MCF 10A (cell line): ENCODE measurements at regions not wholly inside any gene's neighbourhood (a gene's known extent, or its start where the extent isn't known, plus 50 kb on each side); places are given as distances from the start of the nearest gene placed in this dataset.

Experiments
- BruUV-seq: library from RNA; stranded (reverse); fragments of 400-500 nt; replicated peaks from 2 replicates; lab custom pipeline; 2021; lab: Mats Ljungman, UMichigan
- CTCF ChIA-PET: fragments of 300-600 bp; sonication (Branson Sonifier 250); formaldehyde crosslinking; extraction: SDS; loops from one replicate; lab custom pipeline; 2021; ENCODE audit warnings: antibody characterized with exemption, inconsistent platforms; lab: Yijun Ruan, JAX
- POLR2A ChIA-PET: fragments of 300-600, 350-650 bp; sonication (Branson Sonifier 250); formaldehyde crosslinking; extraction: SDS; loops from one replicate; lab custom pipeline; 2020; ENCODE audit warnings: antibody characterized with exemption, inconsistent platforms; lab: Yijun Ruan, JAX
- DNase-seq: peaks from one replicate; pipeline ENCODE4 v3.0.0-alpha.2; 2018; ENCODE audit not compliant: unreplicated experiment
- H3K27ac Mint-ChIP-seq: one replicate; pipeline ENCODE4 v1.8.0; 2022; ENCODE audit warnings: mild to moderate bottlenecking, low read depth, mixed read lengths; ENCODE audit not compliant: unreplicated experiment
- H3K27me3 Mint-ChIP-seq: one replicate; pipeline ENCODE4 v1.8.0; 2022; ENCODE audit warnings: mixed read lengths; ENCODE audit not compliant: insufficient read depth, unreplicated experiment
- H3K36me3 Mint-ChIP-seq: one replicate; pipeline ENCODE4 v1.8.0; 2022; ENCODE audit warnings: mild to moderate bottlenecking, moderate library complexity, mixed read lengths; ENCODE audit not compliant: insufficient read depth, unreplicated experiment
- H3K4me1 Mint-ChIP-seq: one replicate; pipeline ENCODE4 v1.8.0; 2022; ENCODE audit warnings: mixed read lengths; ENCODE audit not compliant: insufficient read depth, unreplicated experiment
- H3K4me3 Mint-ChIP-seq: one replicate; pipeline ENCODE4 v1.8.0; 2022; ENCODE audit warnings: mild to moderate bottlenecking, moderate library complexity, mixed read lengths; ENCODE audit not compliant: unreplicated experiment
- H3K9me3 Mint-ChIP-seq: one replicate; pipeline ENCODE4 v1.8.0; 2022; ENCODE audit warnings: mixed read lengths; ENCODE audit not compliant: unreplicated experiment
- CTCF ChIP-seq: fragments of 200-600 bp; IDR thresholded peaks from one replicate; pipeline ENCODE4 v1.8.0; 2022; ENCODE audit warnings: antibody characterized with exemption, mild to moderate bottlenecking; ENCODE audit not compliant: unreplicated experiment
- intact Hi-C: fragments of 100-400 bp; cut with micrococcal nuclease; formaldehyde crosslinking; loops from 2 replicates; pipeline ENCODE4 v1.14.1; 2022

GRCh38 chr13:65035302-65035701, 2194.8 kb downstream of the PCDH9 start:
- POLR2A ChIA-PET: no interaction called here
- CTCF ChIA-PET: no interaction called here
- no peak overlapping the region for H3K27ac Mint-ChIP-seq

GRCh38 chr13:65034266-65034665, 2195.9 kb downstream of the PCDH9 start:
- ChIA-PET POLR2A (no interaction called here), CTCF (no interaction called here)
- intact Hi-C loops: no loop called here
- Mint-ChIP-seq H3K9me3 (peaks cover 7% of the 10 kb centered on the region), H3K36me3 (no peaks in the 10 kb centered on the region), H3K4me1 (peaks cover 18% of the 10 kb centered on the region), H3K4me3 (no peak overlapping the region), H3K27me3 (no peaks in the 10 kb centered on the region), H3K27ac (no peak overlapping the region)
- no peak for DNase-seq
- TF ChIP-seq CTCF: no peak
- no TSS peak for BruUV-seq

More at GRCh38 chr13:65035302-65035701, 2194.8 kb downstream of the PCDH9 start:
- Mint-ChIP-seq H3K4me1 (peaks cover 8% of the 10 kb centered on the region), H3K4me3 (no peak overlapping the region), H3K27me3 (no peaks in the 10 kb centered on the region), H3K9me3 (peaks cover 7% of the 10 kb centered on the region), H3K36me3 (no peaks in the 10 kb centered on the region)
- intact Hi-C loops: no loop called here
- no peak for TF ChIP-seq CTCF
- no TSS peak for BruUV-seq
- DNase-seq: no peak

GRCh38 chr13:65032825-65033224, 2197.3 kb downstream of the PCDH9 start:
- no peak for TF ChIP-seq CTCF
- ChIA-PET CTCF (no interaction called here), POLR2A (no interaction called here)
- H3K4me1 Mint-ChIP-seq: peaks cover 29% of the 10 kb centered on the region
- no peaks in the 10 kb centered on the region for H3K36me3 Mint-ChIP-seq
- no peaks in the 10 kb centered on the region for H3K27me3 Mint-ChIP-seq
- intact Hi-C loops: no loop called here
- H3K4me3 Mint-ChIP-seq: no peak overlapping the region
- no peak for DNase-seq
- no TSS peak for BruUV-seq
- no peak overlapping the region for H3K27ac Mint-ChIP-seq
- H3K9me3 Mint-ChIP-seq: peaks cover 7% of the 10 kb centered on the region

DNA sequence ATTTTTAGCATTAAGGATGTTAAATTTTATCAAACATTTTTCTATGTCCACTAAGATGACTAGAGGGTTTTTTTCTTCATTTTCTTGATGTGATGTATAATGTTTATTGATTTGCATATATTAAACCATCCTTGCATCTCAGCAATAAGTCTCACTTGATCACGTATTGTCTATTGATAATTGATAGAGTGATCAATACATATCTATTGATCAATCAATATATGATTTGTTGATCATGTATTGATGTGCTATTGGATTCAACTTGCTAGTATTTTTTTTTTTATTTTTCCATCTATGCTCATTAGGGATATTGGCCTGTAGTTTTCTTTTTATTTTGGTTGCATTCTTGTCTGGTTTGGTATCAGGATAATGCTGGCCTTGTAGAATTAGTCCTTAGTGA, 2202.0 kb downstream of the PCDH9 start:
- no peak for DNase-seq
- Mint-ChIP-seq H3K27me3 (no peaks in the 10 kb centered on the region), H3K27ac (no peak overlapping the region), H3K36me3 (no peaks in the 10 kb centered on the region), H3K4me1 (peaks cover 21% of the 10 kb centered on the region), H3K4me3 (no peak overlapping the region), H3K9me3 (peaks cover 8% of the 10 kb centered on the region)
- TF ChIP-seq CTCF: no peak
- POLR2A ChIA-PET: no interaction called here
- no TSS peak for BruUV-seq
- intact Hi-C loops: no loop called here
- CTCF ChIA-PET: no interaction called here
